NCI-H1436 (cell line): ENCODE measurements at regions not wholly inside any gene's neighbourhood (a gene's known extent, or its start where the extent isn't known, plus 50 kb on each side); places are given as distances from the start of the nearest gene placed in this dataset.

Experiments used
- DNase-seq: peaks from one replicate; lab custom pipeline; 2025; lab: John Stamatoyannopoulos, UW

DNA sequence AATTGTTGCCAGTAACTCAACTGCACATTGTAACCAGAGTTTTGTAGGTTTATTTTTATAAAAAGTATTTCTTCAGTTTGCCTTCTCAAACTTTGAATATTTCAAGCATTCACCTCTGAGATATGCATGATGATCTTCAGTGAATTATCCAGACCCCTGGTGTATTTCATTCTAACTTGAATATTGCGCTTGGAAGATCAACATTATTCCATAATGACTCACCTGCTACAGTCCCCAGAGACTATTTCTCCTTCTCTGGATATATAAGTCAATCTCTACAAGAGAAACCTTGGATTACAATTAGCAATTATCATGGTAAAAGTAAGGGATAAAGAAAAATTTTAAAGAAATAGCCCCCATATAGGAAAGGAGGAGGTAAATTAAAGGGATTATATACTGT, 1041.0 kb downstream of the TLE1 start:
- DNase-seq = no peak

GRCh38 chr9:80646211-80646610, 1043.1 kb downstream of the TLE1 start:
- DNase-seq = no peak

DNA sequence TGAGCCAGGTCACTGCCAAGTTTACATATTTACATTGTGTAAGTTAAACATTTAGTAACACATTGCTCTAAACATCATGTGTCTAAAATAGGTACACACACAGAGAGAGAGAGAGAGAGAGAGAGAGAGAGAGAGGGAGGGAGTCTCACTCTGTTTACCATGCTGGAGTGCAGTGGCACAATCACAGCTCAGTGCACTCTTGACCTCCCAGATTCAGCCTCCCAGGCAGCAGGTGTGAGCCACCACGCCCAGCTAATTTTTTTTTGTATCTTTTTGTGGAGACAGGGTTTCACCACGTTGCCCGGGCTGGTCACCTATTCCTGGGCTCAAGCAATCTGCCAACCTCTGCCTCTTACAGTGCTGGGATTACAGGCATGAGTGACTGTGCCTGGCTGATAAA, 1045.3 kb downstream of the TLE1 start:
- no peak for DNase-seq

DNA sequence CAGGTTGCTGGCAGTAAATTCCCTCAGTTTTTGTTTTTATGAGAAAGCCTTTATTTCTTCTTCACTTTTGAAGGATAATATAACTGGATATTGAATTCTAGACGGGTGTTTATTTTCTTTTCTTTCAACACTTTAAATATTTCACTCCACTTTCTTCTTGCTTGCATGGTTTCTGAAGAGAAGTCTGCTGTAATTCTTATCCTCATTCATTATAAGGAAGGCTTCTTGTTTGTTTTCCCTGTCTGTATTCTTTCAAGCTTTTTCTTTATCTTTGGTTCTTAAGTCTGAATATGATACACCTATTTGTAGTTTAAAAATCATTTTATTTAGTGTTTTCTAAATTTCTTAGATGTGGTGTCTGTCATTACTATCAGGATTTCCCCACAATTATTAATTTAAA, 1054.3 kb downstream of the TLE1 start:
- no peak for DNase-seq

GRCh38 chr9:80632041-80632440, 1057.3 kb downstream of the TLE1 start:
- DNase-seq = no peak

GRCh38 chr9:80622508-80622907, 1050.7 kb downstream of the TLE4 start:
- DNase-seq = no peak

DNA sequence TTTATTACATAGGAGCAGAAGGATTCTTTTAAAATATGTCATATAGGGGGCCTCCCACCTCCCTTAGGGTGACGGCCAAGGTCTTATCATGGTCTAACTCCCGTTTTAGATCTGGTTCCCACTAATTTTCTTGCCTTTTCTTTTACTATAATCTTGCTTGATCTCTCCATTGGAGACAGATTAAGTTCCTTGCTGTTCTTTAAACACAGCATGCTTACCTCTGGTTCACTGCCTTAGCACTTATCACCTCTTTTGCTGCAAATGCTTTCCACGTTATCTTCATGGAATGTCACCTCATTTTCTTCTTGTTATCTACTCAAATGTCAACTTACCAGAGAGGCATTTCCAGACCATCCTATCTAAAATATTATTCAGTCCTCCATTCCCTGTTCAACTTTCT, 1047.6 kb downstream of the TLE4 start:
- DNase-seq = no peak

- DNase-seq = no peak
Observed at GRCh38 chr9:80615964-80616363, 1044.2 kb downstream of the TLE4 start.

DNA sequence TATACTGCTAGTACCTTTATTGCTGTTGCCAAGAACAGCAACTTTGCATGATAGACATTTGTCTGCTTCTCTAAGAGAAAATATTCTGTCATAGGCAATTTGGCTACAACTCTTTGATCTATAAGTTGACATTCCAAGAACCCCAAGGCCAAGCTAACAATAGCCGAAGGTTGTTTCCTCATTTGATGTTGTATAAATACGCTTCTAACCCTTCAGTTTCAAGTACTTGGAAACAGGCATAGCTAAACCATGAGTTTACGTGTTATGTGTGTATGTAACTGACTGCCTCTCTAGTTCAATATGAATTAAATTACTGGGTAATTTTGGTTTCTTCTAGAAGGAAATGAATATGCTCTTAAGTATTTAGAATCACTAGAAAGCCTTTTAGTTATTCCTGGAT, 1034.0 kb downstream of the TLE4 start:
- DNase-seq = no peak

GRCh38 chr9:80605129-80605528, 1033.4 kb downstream of the TLE4 start:
- DNase-seq = no peak

DNA sequence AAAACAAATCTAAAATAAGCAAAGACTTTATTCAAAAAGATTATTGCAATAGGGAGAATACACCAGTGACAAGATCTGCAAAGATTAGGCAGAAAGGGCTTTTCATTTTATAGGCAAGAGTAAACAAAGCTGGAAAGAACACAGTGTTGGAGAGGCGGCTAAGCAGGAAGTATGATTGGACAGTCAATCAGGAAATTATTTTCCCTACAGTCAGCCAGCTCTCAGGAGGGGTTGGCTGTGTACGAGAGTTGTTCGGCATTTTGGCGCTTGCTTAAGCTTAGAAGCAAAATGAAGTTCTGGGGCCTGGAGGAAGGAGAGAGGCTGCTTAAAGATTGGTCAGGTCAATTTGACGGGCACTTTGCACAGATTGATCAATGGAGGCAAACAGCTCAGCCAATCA, 1030.5 kb downstream of the TLE4 start:
- no peak for DNase-seq

DNA sequence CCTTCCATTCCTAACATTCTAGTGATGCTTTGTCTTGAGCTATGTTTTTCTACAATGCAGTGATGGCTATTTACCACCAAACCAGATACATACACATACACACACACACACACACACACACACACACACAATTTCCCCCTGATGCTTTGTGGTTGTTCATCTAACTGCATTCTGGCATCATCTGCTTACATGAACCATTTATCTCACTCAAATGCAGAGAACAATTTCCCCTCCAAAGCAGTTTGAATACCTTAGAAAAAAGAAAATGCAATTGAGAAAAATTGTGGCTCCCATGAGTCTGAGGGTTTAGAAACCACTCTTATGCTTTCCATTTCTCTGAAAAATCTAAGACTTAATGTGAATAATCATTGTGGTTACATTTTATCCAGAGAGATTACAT, 1024.8 kb downstream of the TLE4 start:
- no peak for DNase-seq

DNA sequence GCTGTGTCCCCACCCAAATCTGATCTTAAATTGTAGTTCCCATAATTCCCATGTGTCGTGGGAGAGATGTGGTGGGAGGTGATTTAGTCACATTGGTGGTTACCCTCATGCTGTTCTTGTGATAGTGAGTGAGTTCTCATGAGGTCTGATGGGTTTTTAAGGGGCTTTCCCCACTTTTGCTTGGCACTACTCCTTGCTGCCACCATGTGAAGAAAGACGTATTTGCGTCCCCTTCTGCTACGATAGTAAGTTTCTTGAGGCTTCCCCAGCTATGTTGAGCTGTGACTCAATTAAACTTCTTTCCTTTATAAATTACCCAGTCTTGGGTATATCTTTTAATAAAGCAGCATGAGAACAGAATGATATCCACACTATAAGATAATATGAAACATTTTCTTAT, 1023.4 kb downstream of the TLE4 start:
- DNase-seq = no peak

DNA sequence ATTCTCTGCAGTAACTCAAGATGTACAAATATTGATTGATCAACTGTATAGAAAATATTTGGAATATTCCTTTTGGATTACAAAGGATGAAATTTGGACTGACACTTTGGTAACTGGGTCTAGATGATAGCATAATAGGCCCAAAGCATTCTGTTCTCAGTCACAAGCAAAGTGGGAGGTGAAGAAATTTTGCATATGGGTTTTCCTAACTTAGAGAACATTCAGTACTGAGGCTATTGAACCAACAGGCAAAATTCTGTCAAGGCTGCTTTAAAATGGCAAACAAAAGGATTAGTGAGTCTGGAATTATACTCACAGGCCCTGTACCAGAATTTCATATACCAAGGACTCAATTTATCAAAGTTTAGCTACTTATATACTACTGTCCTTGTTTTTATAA, 1020.6 kb downstream of the TLE4 start:
- no peak for DNase-seq

DNA sequence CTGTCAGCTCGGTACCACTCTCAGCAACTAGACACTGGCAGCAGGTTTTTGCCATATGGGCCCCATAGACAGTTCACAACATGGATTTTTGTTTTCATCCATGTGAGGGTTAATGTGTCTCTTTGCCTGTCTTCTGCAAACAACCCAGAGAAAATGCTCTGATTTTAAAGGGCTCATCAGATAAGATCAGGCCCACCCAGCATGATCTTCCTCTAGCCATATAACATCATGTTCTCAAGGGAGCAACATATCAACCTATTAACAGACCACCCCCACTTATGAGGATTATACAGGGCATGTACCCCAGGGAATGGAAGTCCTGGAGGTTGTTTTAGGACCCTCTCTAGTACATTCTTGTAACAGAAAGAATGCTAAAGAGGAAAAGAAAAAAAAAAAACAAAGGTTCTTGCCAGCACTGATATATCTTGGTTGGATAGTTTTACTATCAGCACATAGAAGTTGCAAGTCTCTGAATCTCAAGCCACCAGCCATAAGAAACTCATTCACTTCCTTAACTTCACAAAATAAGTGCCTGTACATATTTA, 1015.1 kb downstream of the TLE4 start:
- no peak for DNase-seq

- DNase-seq = no peak
Observed at GRCh38 chr9:80571953-80572352, 1000.2 kb downstream of the TLE4 start.

DNA sequence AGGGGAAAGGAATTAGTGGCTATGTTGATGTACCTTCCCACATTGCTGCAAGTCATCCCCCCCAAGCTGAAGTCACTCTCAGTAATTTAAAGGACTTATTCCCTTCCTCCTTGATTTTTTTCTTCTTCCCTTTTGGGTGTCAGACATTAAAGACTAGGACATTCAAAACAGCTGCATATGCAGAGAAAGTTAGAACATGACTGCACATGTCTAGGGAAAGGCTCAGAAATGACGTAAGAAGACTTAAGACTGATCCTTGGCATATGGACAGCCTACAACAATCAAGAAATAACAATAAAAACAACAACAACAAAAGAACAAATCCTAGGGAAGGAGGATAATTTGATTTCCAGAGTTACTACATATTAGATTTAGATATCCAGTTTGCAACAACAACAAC, 997.5 kb downstream of the TLE4 start:
- no peak for DNase-seq

DNA sequence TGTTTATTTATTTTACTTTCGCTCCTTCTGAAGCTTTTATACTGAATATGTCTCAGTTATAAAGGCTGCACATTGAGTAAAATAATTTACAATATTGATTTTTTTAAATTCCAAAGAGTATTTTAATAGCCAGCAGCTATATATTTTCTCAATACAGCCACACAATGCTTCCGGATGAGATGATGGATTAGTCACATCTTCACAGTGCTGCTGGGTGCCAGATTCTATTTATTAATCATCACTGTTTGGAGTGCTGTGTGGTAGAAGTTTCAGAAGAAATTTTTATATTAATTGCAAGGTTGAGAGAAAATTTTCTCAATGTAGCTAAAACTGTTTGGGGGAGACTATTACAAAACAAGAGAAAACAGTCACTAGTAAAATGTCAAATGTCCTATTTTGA, 989.8 kb downstream of the TLE4 start:
- no peak for DNase-seq

DNA sequence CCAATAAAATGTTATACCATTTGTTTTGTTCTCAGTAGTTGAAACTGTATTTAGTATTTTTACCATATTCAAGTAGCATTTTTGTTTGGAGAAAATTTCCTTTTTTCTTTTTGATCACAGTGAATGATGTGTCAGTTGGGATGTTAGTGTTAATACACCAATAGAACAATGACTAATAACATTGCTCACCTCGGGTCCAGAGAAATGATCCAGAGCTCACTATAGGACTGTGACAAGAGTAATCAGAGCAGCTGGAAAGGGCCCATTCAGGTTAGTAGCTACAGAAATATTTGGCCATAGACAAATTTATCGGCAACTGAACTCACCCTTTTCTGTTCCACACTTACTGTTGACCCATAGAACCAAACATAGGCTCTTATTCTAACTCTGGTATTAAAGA, 989.2 kb downstream of the TLE4 start:
- DNase-seq = no peak

- no peak for DNase-seq
Observed at GRCh38 chr9:80557256-80557655, 985.5 kb downstream of the TLE4 start.

GRCh38 chr9:80556631-80557030, 984.9 kb downstream of the TLE4 start:
- DNase-seq = no peak

- no peak for DNase-seq
Observed at GRCh38 chr9:80555782-80556325, 984.1 kb downstream of the TLE4 start.

- DNase-seq = no peak
Observed at GRCh38 chr9:80554856-80555255, 983.1 kb downstream of the TLE4 start.

DNA sequence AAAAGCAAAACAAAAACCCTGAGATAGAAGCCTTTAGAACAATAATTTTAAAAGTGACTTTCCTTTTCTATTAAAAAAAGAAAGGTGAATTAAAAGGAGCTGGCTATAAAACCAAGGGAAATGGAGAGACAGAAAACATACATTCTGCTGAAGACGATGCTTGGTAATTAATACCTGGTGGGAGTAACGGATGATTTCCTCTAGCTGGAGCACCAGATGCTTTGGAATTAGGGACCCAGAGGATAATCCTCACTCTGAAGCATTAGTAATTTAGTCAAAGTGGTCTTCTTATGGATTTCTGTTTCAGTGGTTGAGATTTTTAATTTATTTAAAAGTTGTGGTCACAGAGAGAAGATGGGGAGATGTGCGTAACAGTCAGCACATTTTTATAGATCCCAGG, 982.5 kb downstream of the TLE4 start:
- DNase-seq = no peak

- DNase-seq = no peak
Observed at GRCh38 chr9:80552931-80553330, 981.2 kb downstream of the TLE4 start.
